ENCODE measurements at regions not wholly inside any gene's neighbourhood (a gene's known extent, or its start where the extent isn't known, plus 50 kb on each side); places are given as distances from the start of the nearest gene placed in this dataset.

DNA sequence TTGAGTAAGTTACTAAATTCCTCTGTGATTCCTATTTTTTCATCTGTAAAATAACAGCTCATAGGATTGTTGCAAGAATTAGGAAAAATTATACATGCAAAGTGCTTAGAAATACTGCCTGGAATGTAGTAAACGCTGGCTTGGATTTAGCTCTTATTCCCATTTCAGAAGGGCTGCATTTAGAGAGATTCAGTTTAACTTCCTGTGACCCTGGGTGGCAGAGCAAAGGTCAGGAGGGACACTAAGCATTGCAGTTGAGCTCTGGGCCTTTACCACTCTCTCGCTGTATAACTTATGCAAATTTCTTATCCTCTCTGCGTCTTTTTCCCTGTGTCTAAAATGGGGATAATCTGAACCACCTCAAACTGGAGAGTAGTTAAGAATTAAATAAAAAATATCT is 241.0 kb upstream of the POU3F1 start:
- Histone ChIP-seq H3K36me3 (ENCODE audit: insufficient read depth, low read length) (no peaks in the 10 kb centered on the region), H3K4me1 (ENCODE audit: control insufficient read depth, insufficient read depth, low read length) (no peaks in the 10 kb centered on the region), H3K27me3 (ENCODE audit: control insufficient read depth, insufficient read depth, low read length) (peaks cover 14% of the 10 kb centered on the region), H3K4me2 (ENCODE audit: low read length) (no peak overlapping the region), H3K9ac (ENCODE audit: low read depth, low read length) (no peak overlapping the region), H3K9me3 (replicated peaks; ENCODE audit: low read length) (no peaks in the 10 kb centered on the region), H3K4me3 (ENCODE audit: low read length) (no peak overlapping the region)

DNA sequence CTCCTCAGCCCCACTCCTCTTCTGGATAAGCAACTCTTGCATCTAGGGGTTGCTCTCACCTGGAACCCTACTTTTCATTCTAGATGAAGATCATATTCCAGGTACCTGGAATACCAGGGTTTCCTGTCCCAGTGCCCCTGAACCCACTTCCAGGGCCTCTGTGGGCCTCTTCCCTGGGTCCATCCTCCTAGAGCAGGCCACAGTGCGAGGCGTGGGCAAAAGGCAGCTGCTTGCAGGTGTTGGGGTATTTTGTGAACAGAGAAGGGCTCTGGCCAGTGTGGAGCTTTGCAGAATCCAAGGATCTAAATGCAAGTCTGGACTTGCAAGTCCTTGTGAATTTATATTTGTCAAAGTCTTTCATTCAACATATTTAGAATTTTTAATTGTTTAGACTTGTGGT is 240.4 kb upstream of the POU3F1 start:
- Histone ChIP-seq H3K9ac (ENCODE audit: low read depth, low read length) (no peak overlapping the region), H3K4me2 (ENCODE audit: low read length) (no peak overlapping the region), H3K4me1 (ENCODE audit: control insufficient read depth, insufficient read depth, low read length) (no peaks in the 10 kb centered on the region), H3K4me3 (ENCODE audit: low read length) (no peak overlapping the region), H3K9me3 (replicated peaks; ENCODE audit: low read length) (no peaks in the 10 kb centered on the region), H3K36me3 (ENCODE audit: insufficient read depth, low read length) (no peaks in the 10 kb centered on the region), H3K27me3 (ENCODE audit: control insufficient read depth, insufficient read depth, low read length) (peaks cover 10% of the 10 kb centered on the region)

GRCh38 chr1:38285807-38286530 is 239.4 kb upstream of the POU3F1 start:
- peaks cover 5% of the 10 kb centered on the region for H3K27me3 ChIP-seq (ENCODE audit: control insufficient read depth, insufficient read depth, low read length)
- H3K9me3 ChIP-seq (replicated peaks; ENCODE audit: low read length) = no peaks in the 10 kb centered on the region
- H3K36me3 ChIP-seq (ENCODE audit: insufficient read depth, low read length) = no peaks in the 10 kb centered on the region
- no peak overlapping the region for H3K9ac ChIP-seq (ENCODE audit: low read depth, low read length)
- H3K4me2 ChIP-seq (ENCODE audit: low read length) = no peak overlapping the region
- H3K4me3 ChIP-seq (ENCODE audit: low read length) = no peak overlapping the region
- H3K4me1 ChIP-seq (ENCODE audit: control insufficient read depth, insufficient read depth, low read length) = no peaks in the 10 kb centered on the region

- no peaks in the 10 kb centered on the region for H3K9me3 ChIP-seq (replicated peaks; ENCODE audit: low read length)
- H3K36me3 ChIP-seq (ENCODE audit: insufficient read depth, low read length) = no peaks in the 10 kb centered on the region
- H3K9ac ChIP-seq (ENCODE audit: low read depth, low read length) = no peak overlapping the region
- H3K4me1 ChIP-seq (ENCODE audit: control insufficient read depth, insufficient read depth, low read length) = no peaks in the 10 kb centered on the region
- no peak overlapping the region for H3K4me2 ChIP-seq (ENCODE audit: low read length)
- H3K4me3 ChIP-seq (ENCODE audit: low read length) = no peak overlapping the region
- peaks cover 2% of the 10 kb centered on the region for H3K27me3 ChIP-seq (ENCODE audit: control insufficient read depth, insufficient read depth, low read length)
Measured at GRCh38 chr1:38284953-38285352, 238.4 kb upstream of the POU3F1 start.

GRCh38 chr1:38283696-38284470 is 237.3 kb upstream of the POU3F1 start:
- Histone ChIP-seq H3K9me3 (replicated peaks; ENCODE audit: low read length) (no peaks in the 10 kb centered on the region), H3K4me2 (ENCODE audit: low read length) (no peak overlapping the region), H3K9ac (ENCODE audit: low read depth, low read length) (no peak overlapping the region), H3K27me3 (ENCODE audit: control insufficient read depth, insufficient read depth, low read length) (no peaks in the 10 kb centered on the region), H3K4me1 (ENCODE audit: control insufficient read depth, insufficient read depth, low read length) (no peaks in the 10 kb centered on the region), H3K36me3 (ENCODE audit: insufficient read depth, low read length) (no peaks in the 10 kb centered on the region), H3K4me3 (ENCODE audit: low read length) (no peak overlapping the region)

GRCh38 chr1:38279148-38279547 is 232.6 kb upstream of the POU3F1 start:
- Histone ChIP-seq H3K4me3 (ENCODE audit: low read length) (no peak overlapping the region), H3K9me3 (replicated peaks; ENCODE audit: low read length) (no peaks in the 10 kb centered on the region), H3K4me2 (ENCODE audit: low read length) (no peak overlapping the region), H3K9ac (ENCODE audit: low read depth, low read length) (no peak overlapping the region), H3K4me1 (ENCODE audit: control insufficient read depth, insufficient read depth, low read length) (no peaks in the 10 kb centered on the region), H3K36me3 (ENCODE audit: insufficient read depth, low read length) (no peaks in the 10 kb centered on the region), H3K27me3 (ENCODE audit: control insufficient read depth, insufficient read depth, low read length) (peaks cover 3% of the 10 kb centered on the region)

GRCh38 chr1:38277646-38278045 is 231.1 kb upstream of the POU3F1 start:
- H3K4me2 ChIP-seq (ENCODE audit: low read length) = no peak overlapping the region
- H3K36me3 ChIP-seq (ENCODE audit: insufficient read depth, low read length) = no peaks in the 10 kb centered on the region
- no peaks in the 10 kb centered on the region for H3K9me3 ChIP-seq (replicated peaks; ENCODE audit: low read length)
- no peak overlapping the region for H3K9ac ChIP-seq (ENCODE audit: low read depth, low read length)
- H3K4me1 ChIP-seq (ENCODE audit: control insufficient read depth, insufficient read depth, low read length) = no peaks in the 10 kb centered on the region
- H3K27me3 ChIP-seq (ENCODE audit: control insufficient read depth, insufficient read depth, low read length) = peaks cover 6% of the 10 kb centered on the region
- H3K4me3 ChIP-seq (ENCODE audit: low read length) = no peak overlapping the region

- H3K4me2 ChIP-seq (ENCODE audit: low read length) = no peak overlapping the region
- H3K27me3 ChIP-seq (ENCODE audit: control insufficient read depth, insufficient read depth, low read length) = peaks cover 12% of the 10 kb centered on the region
- H3K36me3 ChIP-seq (ENCODE audit: insufficient read depth, low read length) = no peaks in the 10 kb centered on the region
- no peaks in the 10 kb centered on the region for H3K4me1 ChIP-seq (ENCODE audit: control insufficient read depth, insufficient read depth, low read length)
- no peak overlapping the region for H3K9ac ChIP-seq (ENCODE audit: low read depth, low read length)
- no peaks in the 10 kb centered on the region for H3K9me3 ChIP-seq (replicated peaks; ENCODE audit: low read length)
- no peak overlapping the region for H3K4me3 ChIP-seq (ENCODE audit: low read length)
Measured at GRCh38 chr1:38275960-38276359, 229.4 kb upstream of the POU3F1 start.

GRCh38 chr1:38274974-38275373 is 228.4 kb upstream of the POU3F1 start:
- no peak overlapping the region for H3K9ac ChIP-seq (ENCODE audit: low read depth, low read length)
- H3K4me2 ChIP-seq (ENCODE audit: low read length) = no peak overlapping the region
- H3K27me3 ChIP-seq (ENCODE audit: control insufficient read depth, insufficient read depth, low read length) = peaks cover 15% of the 10 kb centered on the region
- H3K4me3 ChIP-seq (ENCODE audit: low read length) = no peak overlapping the region
- no peaks in the 10 kb centered on the region for H3K4me1 ChIP-seq (ENCODE audit: control insufficient read depth, insufficient read depth, low read length)
- no peaks in the 10 kb centered on the region for H3K36me3 ChIP-seq (ENCODE audit: insufficient read depth, low read length)
- no peaks in the 10 kb centered on the region for H3K9me3 ChIP-seq (replicated peaks; ENCODE audit: low read length)

DNA sequence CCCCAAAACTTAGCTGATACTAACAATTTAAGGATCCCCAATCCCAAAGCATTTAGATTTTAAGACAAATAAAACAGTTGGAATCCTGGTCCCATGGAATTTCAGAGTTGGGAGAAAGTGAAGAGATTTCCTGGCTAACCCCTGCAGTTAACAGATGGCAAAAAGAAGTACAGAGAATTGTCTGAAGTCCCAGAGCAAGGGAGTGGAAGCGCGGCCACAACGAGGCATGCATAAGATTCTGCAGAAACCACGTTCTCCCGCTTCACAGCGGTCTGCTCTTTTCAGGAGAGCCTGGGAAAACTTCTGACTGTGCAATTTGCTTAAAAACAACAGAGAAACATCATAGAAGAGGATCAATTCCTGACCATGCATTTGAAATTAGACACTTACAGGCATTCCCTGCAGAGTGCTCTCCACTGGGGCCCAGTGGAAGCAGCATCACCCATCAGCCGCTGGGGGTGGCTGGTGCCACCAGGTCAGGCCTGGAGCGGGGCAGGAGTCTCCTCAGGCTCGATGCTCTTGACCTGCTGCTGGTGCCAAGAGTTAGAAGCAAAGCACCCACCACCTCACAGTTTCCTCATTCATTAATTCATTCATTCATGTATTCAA is 226.7 kb upstream of the POU3F1 start:
- Histone ChIP-seq H3K4me3 (ENCODE audit: low read length) (no peak overlapping the region), H3K4me1 (ENCODE audit: control insufficient read depth, insufficient read depth, low read length) (no peaks in the 10 kb centered on the region), H3K9ac (ENCODE audit: low read depth, low read length) (no peak overlapping the region), H3K36me3 (ENCODE audit: insufficient read depth, low read length) (no peaks in the 10 kb centered on the region), H3K4me2 (ENCODE audit: low read length) (no peak overlapping the region), H3K27me3 (ENCODE audit: control insufficient read depth, insufficient read depth, low read length) (peaks cover 15% of the 10 kb centered on the region), H3K9me3 (replicated peaks; ENCODE audit: low read length) (no peaks in the 10 kb centered on the region)

DNA sequence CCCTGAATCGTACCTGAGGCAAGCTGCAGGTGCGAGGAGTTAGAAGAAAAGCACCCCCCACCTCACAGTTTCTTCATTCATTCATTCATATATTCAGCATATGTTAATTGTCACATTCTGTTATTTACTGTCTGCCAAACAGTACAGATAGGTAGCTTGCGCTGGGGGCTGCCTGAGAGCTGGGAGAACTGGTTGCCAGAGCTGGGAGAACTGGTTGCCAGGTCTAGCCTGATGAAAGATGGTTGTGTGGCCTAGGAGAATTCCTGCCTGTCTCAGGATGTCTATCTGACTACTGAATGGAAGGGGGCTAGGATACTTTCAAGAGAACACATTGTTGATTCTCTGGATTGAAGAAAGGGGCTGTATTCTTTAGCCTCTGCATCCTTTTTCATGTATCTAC is 225.9 kb upstream of the POU3F1 start:
- no peak overlapping the region for H3K4me3 ChIP-seq (ENCODE audit: low read length)
- peaks cover 15% of the 10 kb centered on the region for H3K27me3 ChIP-seq (ENCODE audit: control insufficient read depth, insufficient read depth, low read length)
- H3K9ac ChIP-seq (ENCODE audit: low read depth, low read length) = no peak overlapping the region
- no peak overlapping the region for H3K4me2 ChIP-seq (ENCODE audit: low read length)
- no peaks in the 10 kb centered on the region for H3K9me3 ChIP-seq (replicated peaks; ENCODE audit: low read length)
- H3K36me3 ChIP-seq (ENCODE audit: insufficient read depth, low read length) = no peaks in the 10 kb centered on the region
- no peaks in the 10 kb centered on the region for H3K4me1 ChIP-seq (ENCODE audit: control insufficient read depth, insufficient read depth, low read length)
